ENCODE measurements at regions not wholly inside any gene's neighbourhood (a gene's known extent, or its start where the extent isn't known, plus 50 kb on each side); places are given as distances from the start of the nearest gene placed in this dataset.

DNA sequence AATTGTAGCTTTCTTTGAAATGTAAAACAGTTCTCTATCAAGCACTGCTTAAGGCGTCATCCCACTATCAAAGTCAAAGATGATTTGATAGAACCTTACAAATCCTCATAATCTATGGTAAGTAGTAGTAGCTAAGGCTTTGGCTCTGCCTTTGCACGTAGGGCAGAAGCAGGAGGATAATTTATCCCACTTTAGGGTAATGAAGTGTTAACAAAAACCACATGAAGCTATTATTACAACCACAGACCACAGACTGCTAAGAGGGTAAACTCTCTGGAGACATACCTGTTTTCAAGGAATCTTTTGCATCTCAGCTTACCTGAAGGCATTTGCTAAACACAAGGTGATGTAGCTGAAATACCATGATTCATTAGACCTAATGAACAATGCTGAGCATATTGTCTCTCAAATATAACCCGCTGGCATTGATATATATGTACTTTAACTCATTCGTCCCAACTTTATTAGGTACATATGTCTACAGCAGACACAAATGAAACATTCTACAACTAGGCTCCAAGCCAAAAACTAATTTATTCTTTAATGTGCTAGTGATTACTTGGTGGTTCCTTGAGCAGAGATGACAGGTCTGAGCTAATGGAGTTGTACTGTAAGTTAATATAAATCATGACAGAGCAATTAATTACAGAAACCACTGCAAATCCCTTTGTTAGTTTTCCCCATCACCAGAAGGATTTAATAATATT is 368.8 kb downstream of the ETNK1 start:
- no peak for DNase-seq

DNA sequence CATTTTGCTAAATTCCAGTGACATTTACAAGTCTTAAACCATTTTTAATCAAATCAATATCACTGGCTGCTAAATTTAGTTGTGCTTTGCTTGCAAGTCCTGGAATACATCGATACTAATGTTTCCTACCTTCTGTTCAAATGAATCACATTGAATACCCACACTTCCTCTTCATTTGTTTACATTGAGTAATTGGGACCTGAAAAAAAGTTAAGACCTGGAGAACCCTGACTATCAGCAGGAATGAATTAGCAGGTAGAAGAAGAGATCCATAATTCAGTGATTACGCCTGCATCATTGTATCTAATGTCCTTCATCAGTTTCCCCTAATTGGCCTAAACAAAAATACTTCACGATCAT is 369.3 kb downstream of the ETNK1 start:
- DNase-seq = no peak

DNA sequence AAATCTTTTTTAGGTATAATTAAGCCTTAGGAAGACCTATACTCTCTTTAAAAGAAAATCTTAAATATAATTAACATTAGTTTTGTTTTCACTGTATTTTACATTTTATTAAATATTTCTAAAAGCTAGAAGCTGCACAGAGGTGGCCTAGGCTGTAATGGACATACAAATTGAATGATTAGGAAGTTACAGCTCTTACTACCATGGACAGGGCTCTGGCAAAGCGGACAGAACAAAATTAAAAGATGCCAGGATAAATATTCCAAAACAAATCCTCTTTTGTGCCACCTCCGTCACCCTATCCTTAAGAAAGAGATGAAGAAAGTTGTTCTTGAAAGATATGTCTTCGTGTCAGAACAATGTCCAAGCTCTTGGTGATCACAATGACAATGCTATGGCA is 376.5 kb downstream of the ETNK1 start:
- DNase-seq = no peak

DNA sequence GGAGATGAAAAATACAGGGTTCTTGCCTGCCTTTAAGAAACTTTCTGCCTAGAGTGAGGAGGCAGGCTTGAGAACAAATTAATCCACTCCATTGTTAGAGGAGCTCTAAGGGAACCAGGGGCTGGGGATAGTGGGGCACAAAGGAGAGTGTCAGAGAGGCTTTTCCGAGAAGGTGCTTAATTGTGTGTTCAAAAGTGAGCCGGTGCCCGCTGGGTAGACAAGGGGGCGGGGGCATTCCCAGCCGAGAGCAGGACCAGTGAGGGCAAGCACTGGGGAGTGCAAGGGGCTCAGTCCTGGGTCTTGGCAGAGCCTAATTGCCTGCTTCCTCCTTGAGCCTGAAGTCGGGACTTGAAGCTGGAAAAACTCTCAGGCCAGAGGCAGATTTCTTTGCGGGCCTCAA is 377.4 kb downstream of the ETNK1 start:
- DNase-seq = no peak

DNA sequence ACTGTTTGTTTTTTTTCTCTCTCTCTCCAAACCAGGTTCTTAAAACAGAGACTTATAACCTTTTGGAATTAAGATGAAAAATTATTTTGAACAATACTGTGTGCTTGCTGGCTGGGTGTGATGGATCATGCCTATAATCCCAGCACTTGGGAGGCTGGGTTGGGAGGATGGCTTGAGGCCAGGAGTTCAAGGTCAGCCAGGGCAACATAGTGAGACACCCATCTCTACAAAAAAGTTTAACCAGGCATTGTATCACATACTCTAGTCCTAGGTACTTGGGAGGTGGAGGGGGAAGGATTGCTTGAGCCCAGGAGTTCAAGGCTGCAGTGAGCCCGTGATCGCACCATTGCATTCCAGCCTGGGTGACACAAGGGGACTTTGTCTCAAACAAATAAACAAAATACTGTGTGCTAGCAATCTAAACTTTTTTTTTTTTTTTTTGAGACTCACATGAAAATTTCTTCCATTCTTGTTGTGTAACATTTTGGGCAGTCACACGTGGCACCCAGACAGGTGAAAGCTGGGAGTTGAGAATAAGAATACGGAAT is 379.6 kb downstream of the ETNK1 start:
- DNase-seq = no peak

DNA sequence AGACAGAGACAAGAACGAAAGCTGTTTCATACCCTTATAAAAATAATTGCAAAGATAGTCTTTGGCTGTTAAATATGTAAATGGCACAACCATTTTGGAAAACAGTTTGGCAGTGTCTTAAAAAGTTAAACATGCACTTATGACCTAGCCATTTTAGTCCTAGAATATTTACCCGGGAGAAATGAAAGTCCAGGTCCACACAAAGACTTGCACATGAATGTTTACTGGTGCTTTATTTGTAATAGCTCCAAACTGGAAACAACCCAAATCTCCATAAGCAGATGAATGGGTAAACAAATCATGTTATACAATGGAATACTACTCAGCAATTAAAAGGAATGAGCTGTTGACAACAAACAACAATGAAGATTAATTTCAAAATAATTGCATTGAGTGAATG is 380.4 kb downstream of the ETNK1 start:
- no peak for DNase-seq

DNA sequence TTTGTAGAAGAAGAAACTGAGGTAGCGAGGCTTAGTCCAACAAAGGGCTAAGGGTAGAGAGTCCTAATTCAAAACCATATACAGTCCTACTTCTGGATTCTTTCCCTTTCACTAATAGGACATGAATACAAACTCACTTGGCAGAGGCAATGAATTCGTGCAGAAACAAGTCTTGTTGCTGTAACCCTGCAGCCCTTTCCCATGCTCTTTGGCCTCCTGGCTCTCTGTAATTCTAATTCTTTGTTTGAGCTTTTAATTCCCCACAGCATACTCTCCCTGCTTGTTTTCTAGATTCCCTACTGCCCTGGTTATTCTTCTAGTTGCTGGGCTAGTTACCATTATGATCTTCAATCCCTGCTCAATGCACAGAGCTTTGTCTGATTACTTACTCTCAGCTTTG is 381.4 kb downstream of the ETNK1 start:
- no peak for DNase-seq

DNA sequence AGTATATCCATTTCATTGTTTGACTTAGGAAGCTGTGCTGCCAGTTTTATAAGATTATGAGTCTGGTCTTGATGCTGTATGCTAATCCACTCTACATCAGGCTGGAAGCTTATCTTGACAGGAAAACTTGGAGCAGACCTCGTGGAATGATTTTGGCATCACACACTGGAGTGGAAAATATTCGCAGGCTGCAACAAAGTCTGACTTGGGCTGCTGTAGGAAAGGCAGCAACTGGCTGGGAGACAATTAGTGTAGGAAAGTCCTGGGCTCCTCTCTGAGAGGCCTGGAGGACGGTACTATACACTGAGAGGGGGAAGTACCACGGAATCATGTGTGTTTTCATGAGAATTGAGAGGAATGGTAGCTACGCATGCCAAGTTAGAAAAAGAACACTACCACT is 383.7 kb downstream of the ETNK1 start:
- no peak for DNase-seq

DNA sequence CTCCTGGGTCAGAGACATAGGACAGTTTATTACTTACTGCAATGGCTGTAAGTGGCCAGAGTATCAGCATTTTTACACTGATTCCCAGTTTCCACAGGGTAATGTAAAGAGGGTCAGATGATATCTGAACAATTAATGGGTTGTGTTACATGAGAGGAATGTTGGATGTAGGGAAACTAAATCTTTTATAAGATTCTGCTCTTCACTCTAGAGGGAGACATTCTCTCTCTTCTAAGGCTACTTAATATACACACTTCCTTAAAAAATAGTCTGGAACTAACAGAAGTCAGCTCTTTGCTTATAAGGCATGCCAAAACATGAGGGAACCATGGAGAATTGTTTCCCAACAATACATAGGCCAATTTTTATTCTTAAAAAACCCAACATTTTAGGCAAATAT is 389.8 kb downstream of the ETNK1 start:
- no peak for DNase-seq

DNA sequence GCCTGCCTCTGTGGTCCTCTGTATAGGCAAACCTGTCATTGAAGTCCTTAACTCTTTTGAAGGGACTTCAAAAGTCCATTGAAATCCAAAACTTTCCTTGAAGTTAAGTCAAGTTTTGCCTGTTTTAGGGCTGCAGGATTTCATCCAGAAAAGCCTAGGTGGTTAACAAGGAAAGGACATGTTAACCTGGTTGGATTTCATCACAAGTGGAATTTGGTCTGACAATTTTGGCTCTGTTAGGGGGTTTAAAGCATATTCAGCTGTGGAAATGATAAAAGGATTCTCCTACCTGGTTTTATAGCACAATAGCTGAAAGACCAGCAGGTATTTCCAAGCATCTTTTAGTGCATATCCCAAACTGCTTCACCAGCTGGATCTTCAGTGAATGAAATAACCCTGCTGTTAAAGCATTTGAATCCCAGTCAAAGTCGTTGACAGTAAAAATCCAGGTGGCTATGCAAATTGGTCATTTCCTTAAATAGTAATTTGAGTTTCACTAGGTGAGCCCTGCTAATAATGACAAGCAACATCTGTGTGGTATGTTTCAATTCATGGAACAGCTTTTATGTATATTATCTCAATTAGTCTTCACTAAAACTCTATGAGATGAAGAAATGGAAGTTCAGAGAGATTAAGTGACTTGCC is 400.5 kb downstream of the ETNK1 start:
- no peak for DNase-seq

DNA sequence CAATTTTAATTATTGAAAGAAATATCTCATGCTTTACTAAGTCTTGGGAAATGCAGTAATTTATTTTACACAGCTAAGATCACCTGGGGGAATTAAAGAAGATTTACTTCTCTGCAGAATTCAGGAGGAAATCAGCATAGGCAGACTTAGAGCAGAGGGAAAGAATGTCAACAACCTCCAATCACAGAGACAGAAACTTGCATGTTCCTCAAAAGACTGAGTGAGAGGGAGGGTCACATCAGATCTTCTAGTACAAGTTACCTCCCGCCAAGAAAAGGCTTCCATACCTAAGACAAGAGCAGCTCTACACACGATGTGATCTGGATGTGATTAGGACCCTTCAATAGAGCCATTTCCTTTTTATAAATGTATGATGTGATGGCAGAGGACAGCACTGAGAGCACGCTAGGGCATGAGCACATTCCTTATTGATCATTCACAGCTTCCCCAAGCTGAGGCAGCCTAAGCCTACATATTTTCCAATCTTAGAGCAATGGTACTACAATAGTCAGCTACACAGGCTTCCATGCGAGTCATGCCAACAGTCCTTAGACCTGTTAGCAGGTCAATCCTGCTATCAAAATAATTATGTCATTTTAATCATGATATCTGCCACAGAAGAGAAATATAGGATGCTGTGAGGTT is 403.3 kb downstream of the ETNK1 start:
- no peak for DNase-seq

DNA sequence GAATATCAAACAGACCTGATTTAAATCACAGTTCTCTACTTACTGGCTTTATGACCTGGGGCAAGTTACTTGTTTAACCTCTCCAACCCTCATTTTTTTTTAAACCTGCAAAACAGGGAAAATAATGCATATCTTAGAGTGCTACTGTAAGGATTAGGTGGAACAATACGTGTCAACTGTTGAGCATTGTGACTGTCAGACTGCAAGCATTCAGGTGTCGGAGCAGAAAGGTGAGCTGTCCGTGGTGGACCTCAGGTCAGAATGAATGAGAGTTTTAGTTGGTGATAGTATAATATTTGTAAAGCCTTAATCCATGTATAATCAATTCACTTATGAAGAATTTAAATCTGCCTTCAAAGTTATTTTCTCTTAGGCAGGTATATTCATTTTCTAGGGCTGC is 404.2 kb downstream of the ETNK1 start:
- no peak for DNase-seq

DNA sequence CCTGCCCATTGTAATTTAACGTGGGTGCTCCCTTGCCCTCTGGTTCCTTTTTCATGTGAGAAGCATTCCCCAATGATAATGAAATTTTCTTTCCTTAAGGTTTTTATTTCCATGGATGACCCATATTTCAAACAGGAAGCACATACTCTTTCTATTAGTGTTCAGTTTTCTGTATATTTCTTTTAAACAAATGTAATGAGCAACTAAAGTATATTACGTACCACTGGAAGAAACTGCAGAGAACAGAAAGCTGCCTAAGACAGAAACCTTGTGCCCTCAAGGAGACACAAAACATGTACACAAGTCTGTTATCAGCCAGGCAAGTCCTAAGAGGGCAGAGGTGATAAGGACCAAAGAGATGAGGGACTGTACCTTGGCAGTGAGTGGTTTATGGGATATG is 414.9 kb downstream of the ETNK1 start:
- no peak for DNase-seq

DNA sequence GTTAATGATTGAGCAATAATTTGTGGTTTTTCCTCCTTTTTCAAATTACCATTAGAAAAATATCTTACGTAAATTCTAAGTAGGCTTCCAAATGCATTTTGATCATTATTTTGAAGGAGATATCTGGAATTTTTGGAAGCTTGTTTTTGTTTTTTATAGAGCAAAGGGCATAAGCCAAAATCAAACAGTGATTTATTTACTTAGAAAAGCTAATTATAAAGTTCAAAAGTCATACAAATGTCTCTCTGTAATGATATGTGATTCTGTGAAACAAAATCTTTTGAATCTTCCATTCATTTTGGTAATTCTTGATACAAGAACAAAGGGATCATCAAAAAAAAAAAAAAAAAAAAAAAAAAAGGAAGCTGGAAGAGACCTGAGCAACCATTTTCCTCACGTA is 416.8 kb downstream of the ETNK1 start:
- DNase-seq = no peak

DNA sequence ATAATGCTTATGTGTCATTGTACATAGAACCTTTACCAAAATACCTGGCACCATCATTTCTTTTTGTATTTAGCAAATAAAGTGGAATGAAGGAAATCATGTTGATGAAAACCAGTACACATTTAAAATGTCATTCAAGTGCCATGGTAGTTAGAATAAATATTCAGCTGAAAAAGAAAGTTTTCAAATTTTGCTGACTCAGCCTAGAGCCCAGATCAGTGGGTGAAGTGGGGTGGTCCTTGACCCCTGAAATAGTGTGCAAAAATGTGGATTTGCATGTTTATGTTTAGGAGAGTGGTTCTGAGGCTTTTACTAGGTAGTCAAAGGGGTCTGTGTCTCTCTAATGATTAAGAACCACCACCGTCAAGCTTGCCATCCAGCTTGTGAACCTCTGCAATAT is 418.7 kb downstream of the ETNK1 start:
- DNase-seq = no peak

DNA sequence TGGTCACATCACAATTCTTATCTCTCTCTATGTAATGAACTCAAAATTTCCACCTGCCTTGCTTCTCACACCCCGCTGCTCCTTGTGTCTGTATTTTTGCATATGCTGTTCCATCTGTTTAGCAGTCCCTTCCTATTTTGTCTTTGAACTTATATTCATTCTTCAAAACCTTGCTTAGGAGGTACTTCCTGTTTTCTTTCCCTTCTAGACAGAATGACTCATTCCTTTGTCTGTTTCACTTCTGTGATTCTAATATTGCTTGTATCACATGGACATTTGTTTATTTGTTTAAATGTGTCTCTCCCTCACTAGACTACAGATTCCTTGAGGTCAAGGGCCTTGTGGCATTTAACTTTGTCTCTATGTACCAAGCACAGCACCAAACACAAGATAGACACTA is 424.2 kb downstream of the ETNK1 start:
- DNase-seq = no peak

DNA sequence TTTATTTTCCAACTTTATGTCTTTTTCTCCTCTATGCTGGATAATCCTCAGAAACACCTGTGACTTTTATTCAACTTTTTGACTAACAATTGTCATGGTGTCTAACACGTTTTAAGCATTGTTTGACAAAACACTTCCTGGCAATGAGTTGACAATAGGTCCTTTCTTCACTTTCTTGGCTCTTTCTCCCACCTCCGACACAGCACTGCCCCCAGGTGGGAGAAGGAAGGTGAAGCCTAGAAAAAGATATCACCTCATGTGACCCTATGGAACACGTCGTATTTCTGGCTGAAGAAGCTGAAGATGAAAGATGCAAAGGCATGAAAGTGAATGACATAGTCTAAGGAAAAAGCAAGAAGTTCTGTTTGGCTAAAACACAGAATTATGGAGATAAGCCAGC is 430.0 kb downstream of the ETNK1 start:
- DNase-seq = no peak

DNA sequence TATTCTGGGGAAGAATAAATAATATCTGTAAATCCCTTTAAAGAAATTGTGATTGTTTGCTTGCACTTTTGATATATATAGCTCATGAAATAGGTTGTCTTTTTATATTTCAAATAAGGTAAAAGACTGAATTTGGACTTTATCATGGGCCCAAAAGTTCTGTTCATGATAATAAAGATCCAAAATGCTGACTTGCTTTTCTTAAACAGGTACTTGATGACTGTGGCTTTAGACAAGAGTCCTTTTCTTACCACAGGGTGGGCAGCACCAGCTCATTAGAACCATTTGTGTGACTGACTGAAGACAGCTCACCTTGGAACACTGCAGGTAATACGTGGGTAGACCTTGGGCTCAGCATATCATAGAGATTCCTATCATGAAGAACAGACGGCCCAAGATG is 432.6 kb downstream of the ETNK1 start:
- no peak for DNase-seq

DNA sequence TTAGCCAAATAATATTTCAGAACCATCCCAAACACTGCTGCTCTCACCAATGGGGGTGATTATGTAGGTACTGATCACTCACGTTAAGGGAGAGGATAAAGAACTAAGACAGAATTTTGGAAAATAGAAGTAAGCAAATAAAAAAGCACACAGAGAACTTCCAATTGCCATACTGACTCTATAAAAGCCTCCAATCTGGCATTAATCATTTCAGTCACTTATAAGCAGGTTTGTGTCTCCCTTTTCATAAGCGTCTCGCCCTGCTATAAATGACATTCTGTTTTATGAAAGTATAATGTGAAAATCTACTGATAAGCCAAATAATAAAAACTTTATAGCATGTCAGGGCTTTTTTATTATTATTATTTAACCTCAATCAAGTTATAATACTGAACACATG is 435.2 kb downstream of the ETNK1 start:
- no peak for DNase-seq

DNA sequence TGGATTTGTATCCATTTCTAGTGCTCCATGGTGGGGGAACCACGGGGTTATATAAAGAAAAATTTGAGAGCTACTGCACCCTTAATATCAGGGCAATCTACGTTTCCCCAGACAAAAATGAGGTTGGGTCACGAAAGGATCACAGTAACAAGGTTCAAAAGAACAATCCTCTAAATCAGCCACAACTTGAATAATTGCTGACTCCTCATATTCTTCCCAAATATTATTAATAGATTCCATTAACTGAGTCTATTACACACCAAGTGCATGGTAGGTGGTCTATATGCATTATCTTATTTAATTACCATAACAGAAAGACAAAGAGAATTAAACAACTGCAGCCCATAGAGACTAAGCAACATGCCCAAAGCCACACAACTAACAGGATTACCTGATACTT is 438.2 kb downstream of the ETNK1 start:
- no peak for DNase-seq

DNA sequence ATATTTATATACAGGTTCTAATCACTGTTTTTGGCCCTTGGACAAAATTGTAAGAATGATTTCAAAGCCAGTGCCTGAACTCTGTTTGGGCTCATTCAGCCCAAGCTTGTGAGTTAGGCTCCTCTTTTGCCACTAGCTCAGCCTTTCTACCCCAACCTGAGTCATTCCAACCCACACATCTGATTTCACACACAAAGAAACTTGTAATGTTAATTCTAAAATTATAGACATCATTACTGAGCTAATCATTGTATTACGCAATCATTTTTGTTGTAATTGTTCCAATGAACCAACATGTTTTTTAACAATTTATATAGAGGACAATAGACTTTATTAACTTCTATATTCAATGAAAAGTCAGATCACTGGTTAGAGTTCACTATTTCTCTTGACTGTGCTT is 441.1 kb downstream of the ETNK1 start:
- DNase-seq = no peak

DNA sequence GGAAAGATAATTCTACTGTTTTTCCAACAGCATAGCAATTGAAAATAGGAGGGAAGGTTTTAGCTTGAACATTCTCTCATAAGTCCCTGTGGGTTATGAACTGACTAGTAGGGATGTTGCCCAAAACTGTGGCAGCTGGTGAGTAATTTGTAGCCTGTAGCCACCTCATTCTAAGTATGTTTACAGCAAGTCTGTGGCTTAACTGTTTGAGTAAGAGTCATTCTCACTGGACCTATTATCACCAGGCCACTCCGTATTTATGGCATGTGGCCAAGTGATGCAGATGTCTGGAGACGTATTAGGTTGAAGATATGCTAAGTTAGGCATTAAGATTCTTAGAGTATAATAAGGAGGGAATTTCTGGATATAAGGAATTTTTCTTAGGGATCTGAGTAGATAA is 458.3 kb downstream of the ETNK1 start:
- DNase-seq = no peak

DNA sequence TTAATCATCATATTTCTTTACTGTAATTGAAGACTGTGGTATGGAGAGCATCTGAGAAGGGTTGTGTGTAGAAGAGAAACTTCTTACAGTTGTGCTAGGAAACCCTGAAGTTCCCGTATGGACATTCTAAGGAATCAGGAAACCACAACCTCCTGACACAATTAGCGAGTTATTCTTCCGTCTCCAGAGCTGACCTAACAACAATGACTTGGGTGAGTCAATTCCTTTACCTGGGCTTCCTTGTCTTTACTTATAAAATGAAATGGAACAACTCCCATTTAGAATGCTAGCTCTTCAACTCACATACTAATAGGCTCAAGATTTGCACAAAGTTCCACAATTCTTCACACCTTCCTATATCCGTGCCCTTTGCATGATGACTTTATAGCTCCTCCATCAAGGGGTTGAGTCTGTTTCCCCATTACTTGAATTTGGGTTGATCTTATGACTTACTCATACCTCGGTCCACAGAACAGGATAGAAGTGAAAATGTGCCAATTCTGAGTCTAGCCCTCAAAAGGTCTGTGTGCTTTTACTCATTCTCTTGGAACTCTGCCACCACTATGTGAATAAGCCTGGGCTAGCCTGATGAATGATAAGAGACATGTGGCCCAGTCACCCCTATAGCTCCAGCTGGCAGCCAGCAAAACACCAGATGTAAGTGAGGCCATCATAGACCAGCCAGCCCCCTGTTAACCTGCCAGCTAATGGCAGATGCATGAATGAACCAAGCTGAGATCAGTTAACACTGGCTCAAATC is 459.4 kb downstream of the ETNK1 start:
- DNase-seq = peak; percentile 80

DNA sequence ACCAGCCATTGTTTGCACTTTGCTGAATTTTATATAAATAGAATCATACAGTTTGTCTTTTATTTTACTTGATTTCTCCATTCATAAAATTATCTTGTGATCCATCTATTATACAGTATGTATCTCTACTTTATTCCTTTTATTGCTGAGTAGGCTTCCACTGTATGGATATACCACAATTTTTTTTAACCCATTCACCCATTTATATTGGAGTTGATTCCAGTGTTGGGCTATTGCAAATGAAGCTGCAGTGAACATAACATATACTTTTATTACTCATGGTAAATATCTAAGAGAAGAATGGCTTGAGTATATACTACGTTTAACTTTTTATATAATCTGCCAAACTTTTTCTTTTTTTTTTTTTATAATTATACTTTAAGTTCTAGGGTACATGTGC is 463.6 kb downstream of the ETNK1 start:
- no peak for DNase-seq
